ENCODE measurements at regions not wholly inside any gene's neighbourhood (a gene's known extent, or its start where the extent isn't known, plus 50 kb on each side); places are given as distances from the start of the nearest gene placed in this dataset.

- no peak for DNase-seq
- Histone ChIP-seq H3K9me3 (no peaks in the 10 kb centered on the region), H3K4me3 (replicated peaks in 1 of 3) (no peak overlapping the region), H3K4me1 (no peaks in the 10 kb centered on the region), H3K27ac (no peak overlapping the region), H3K27me3 (no peaks in the 10 kb centered on the region), H3K36me3 (no peaks in the 10 kb centered on the region)
- intact Hi-C loops (cut with DNase I) = no loop called here
- no peak for TF ChIP-seq POLR2A (IDR thresholded peaks at IDR 0.05)
- no peak for TF ChIP-seq CTCF (IDR thresholded peaks at IDR 0.05)
- WGBS, 2 donors = 86 to 93% methylated on average over 2 of the region's 2 CpGs
Measured at GRCh38 chr7:125908711-125909110, 979.1 kb upstream of the POT1 start.

- no peak for DNase-seq
- intact Hi-C loops (cut with DNase I) = no loop called here
- no peaks in the 10 kb centered on the region for H3K27me3 ChIP-seq
- 88 to 95% methylated on average over 1 of the region's 1 CpG for whole genome bisulfite sequencing, 2 donors
- no peaks in the 10 kb centered on the region for H3K9me3 ChIP-seq
- no peak overlapping the region for H3K27ac ChIP-seq
- H3K36me3 ChIP-seq = no peaks in the 10 kb centered on the region
- no peak overlapping the region for H3K4me3 ChIP-seq (replicated peaks in 1 of 3)
- no peak for TF ChIP-seq POLR2A (IDR thresholded peaks at IDR 0.05)
- no peak for TF ChIP-seq CTCF (IDR thresholded peaks at IDR 0.05)
- no peaks in the 10 kb centered on the region for H3K4me1 ChIP-seq
Measured at GRCh38 chr7:125899577-125899976, 970.0 kb upstream of the POT1 start.

DNA sequence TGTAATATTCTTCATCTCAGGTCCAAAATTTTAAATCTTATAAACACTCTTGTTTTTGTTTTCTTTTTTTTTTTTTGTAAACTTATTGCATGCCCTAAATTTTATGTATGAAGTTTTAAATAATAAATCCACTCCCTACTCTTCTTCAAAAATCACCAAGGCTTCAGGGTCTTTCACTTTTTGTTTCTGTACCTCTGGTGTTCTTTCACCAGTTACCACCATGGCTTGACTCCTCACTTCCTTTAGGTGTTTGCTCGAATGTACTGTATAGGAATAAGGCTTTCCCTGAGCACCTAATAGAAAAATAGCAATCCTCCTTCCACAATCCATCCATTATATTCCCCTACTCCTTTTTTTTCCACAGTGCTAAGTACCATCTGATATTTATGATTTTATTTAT, 962.8 kb upstream of the POT1 start:
- no peaks in the 10 kb centered on the region for H3K36me3 ChIP-seq
- DNase-seq = no peak
- H3K4me1 ChIP-seq = no peaks in the 10 kb centered on the region
- intact Hi-C loops (cut with DNase I) = no loop called here
- WGBS, 2 donors = 85 to 96% methylated on average over 1 of the region's 1 CpG
- H3K9me3 ChIP-seq = no peaks in the 10 kb centered on the region
- H3K27ac ChIP-seq = no peak overlapping the region
- no peak overlapping the region for H3K4me3 ChIP-seq (replicated peaks in 1 of 3)
- no peaks in the 10 kb centered on the region for H3K27me3 ChIP-seq
- no peak for TF ChIP-seq CTCF (IDR thresholded peaks at IDR 0.05)
- no peak for TF ChIP-seq POLR2A (IDR thresholded peaks at IDR 0.05)

GRCh38 chr7:125878988-125879387, 949.4 kb upstream of the POT1 start:
- no peaks in the 10 kb centered on the region for H3K9me3 ChIP-seq
- no peak overlapping the region for H3K27ac ChIP-seq
- WGBS, 2 donors = 78 to 89% methylated on average over 6 of the region's 6 CpGs
- no peaks in the 10 kb centered on the region for H3K4me1 ChIP-seq
- intact Hi-C loops (cut with DNase I) = no loop called here
- DNase-seq = no peak
- no peaks in the 10 kb centered on the region for H3K27me3 ChIP-seq
- TF ChIP-seq CTCF (IDR thresholded peaks at IDR 0.05) (no peak), POLR2A (IDR thresholded peaks at IDR 0.05) (no peak)
- H3K36me3 ChIP-seq = no peaks in the 10 kb centered on the region
- H3K4me3 ChIP-seq (replicated peaks in 1 of 3) = no peak overlapping the region

DNA sequence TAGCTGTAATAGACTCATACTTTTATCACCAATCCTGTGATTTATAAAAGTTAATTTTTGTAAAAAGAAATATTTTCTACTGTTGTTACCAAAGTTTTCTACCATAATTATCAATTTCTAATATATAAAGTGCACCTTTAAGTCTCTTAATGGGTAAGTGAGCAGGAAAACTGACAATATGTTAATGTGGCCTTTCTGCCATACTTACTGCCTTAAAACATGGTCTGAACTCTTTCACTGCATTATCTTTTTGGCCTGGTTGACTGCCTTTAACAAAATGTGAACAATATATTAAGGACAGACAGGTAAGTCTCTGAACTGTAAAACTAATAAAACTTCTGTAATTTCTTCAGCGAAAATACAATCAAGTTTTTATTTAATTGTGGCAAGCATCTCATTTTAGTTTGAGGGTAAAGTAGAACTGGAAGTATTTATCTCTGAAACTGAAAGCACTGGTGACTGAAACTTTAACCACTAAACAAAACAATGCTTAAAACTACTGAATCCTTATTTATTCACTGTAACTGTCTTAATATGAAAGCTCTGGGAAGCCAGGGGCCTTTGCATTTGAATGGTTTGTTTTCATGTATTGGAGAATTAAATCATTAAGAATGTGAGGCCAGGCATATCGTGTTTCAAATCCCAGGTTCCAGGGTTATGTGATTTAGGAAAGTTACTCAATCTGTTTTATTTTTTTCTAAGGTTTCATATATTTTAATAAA, 948.8 kb upstream of the POT1 start:
- no peak overlapping the region for H3K4me3 ChIP-seq (replicated peaks in 1 of 3)
- H3K9me3 ChIP-seq = no peaks in the 10 kb centered on the region
- no peaks in the 10 kb centered on the region for H3K36me3 ChIP-seq
- intact Hi-C loops (cut with DNase I) = no loop called here
- 89 to 91% methylated on average over 2 of the region's 2 CpGs for WGBS, 2 donors
- no peaks in the 10 kb centered on the region for H3K27me3 ChIP-seq
- TF ChIP-seq CTCF (IDR thresholded peaks at IDR 0.05) (no peak), POLR2A (IDR thresholded peaks at IDR 0.05) (no peak)
- no peak for DNase-seq
- H3K27ac ChIP-seq = no peak overlapping the region
- no peaks in the 10 kb centered on the region for H3K4me1 ChIP-seq

Data from thyroid gland (tissue), 4 donors.